WTC11 (cell line): ENCODE measurements at regions not wholly inside any gene's neighbourhood (a gene's known extent, or its start where the extent isn't known, plus 50 kb on each side); places are given as distances from the start of the nearest gene placed in this dataset.
A peak's percentile ranks its signal among the peaks of the same experiment; 100 is the strongest.

Experiments
- ATAC-seq: fragments of 200-7000 bp; cut with Tn5 transposase; 2 replicates; pipeline ENCODE4 v1.10.0; 2021; ENCODE audit warnings: mild to moderate bottlenecking, moderate library complexity
- CTCF ChIA-PET: fragments of 300-600 bp; sonication (Branson Sonifier 250); formaldehyde crosslinking; loops from one replicate; lab custom pipeline; 2021; ENCODE audit warnings: antibody characterized with exemption; lab: Charles Lee
- POLR2A ChIA-PET: fragments of 350-600 bp; sonication (Branson Sonifier 250); formaldehyde crosslinking; loops from one replicate; lab custom pipeline; 2021; ENCODE audit warnings: antibody characterized with exemption; lab: Charles Lee
- DNase-seq: peaks from one replicate; pipeline ENCODE4 v3.0.0; 2021; ENCODE audit warnings: low spot score
- H3K27ac Mint-ChIP-seq: 2 replicates; pipeline ENCODE4 v1.8.0; 2021; ENCODE audit warnings: mixed read lengths
- H3K27me3 Mint-ChIP-seq: 2 replicates; pipeline ENCODE4 v1.8.0; 2021; ENCODE audit warnings: low read depth, mild to moderate bottlenecking, moderate library complexity, mixed read lengths
- H3K36me3 Mint-ChIP-seq: 2 replicates; pipeline ENCODE4 v1.8.0; 2021; ENCODE audit warnings: mixed read lengths
- H3K4me1 Mint-ChIP-seq: 2 replicates; pipeline ENCODE4 v1.8.0; 2022; ENCODE audit warnings: mixed read lengths
- H3K4me3 Mint-ChIP-seq: 2 replicates; pipeline ENCODE4 v1.8.0; 2021; ENCODE audit warnings: mild to moderate bottlenecking, moderate library complexity, mixed read lengths
- H3K9me3 Mint-ChIP-seq: 2 replicates; pipeline ENCODE4 v1.8.0; 2021; ENCODE audit warnings: mixed read lengths
- FOXJ3 ChIP-seq: sonication (generic); formaldehyde crosslinking; IDR thresholded peaks from 2 replicates; pipeline ENCODE4 v1.9.0; 2021; ENCODE audit warnings: missing genetic modification reagents, mild to moderate bottlenecking, borderline replicate concordance
- GABPB1 ChIP-seq: sonication (generic); formaldehyde crosslinking; IDR thresholded peaks from 2 replicates; pipeline ENCODE4 v1.8.1; 2023; ENCODE audit warnings: mild to moderate bottlenecking, missing genetic modification reagents
- JAZF1 ChIP-seq: fragments of 250-450 bp; sonication (Bioruptor Pico); IDR thresholded peaks from 2 replicates; pipeline ENCODE4 v1.9.0; 2021; ENCODE audit warnings: moderate library complexity, mild to moderate bottlenecking, inconsistent platforms
- MXD4 ChIP-seq: fragments of 250-450 bp; sonication (Bioruptor Pico); IDR thresholded peaks from 2 replicates; pipeline ENCODE4 v1.8.0; 2021; ENCODE audit warnings: mild to moderate bottlenecking, moderate library complexity, borderline replicate concordance
- NR1H2 ChIP-seq: sonication (generic); formaldehyde crosslinking; IDR thresholded peaks from 2 replicates; pipeline ENCODE4 v1.9.0; 2021; ENCODE audit warnings: mild to moderate bottlenecking, moderate library complexity, missing genetic modification reagents
- NR3C1 ChIP-seq: sonication (generic); formaldehyde crosslinking; conservative IDR thresholded peaks from 2 replicates; pipeline ENCODE4 v1.8.1; 2023; ENCODE audit warnings: low read depth, mild to moderate bottlenecking, missing genetic modification reagents
- OVOL2 ChIP-seq: fragments of 250-450 bp; sonication (Bioruptor Pico); IDR thresholded peaks from 2 replicates; pipeline ENCODE4 v1.9.0; 2021; ENCODE audit warnings: mild to moderate bottlenecking, borderline replicate concordance
- PREB ChIP-seq: sonication (generic); formaldehyde crosslinking; IDR thresholded peaks from 2 replicates; pipeline ENCODE4 v1.8.1; 2022; ENCODE audit warnings: mild to moderate bottlenecking, missing genetic modification reagents, moderate library complexity, borderline replicate concordance
- PRRX2 ChIP-seq: fragments of 250-450 bp; sonication (Bioruptor Pico); IDR thresholded peaks from 2 replicates; pipeline ENCODE4 v1.8.0; 2021; ENCODE audit warnings: mild to moderate bottlenecking
- RELA ChIP-seq: sonication (generic); formaldehyde crosslinking; IDR thresholded peaks from 2 replicates; pipeline ENCODE4 v1.8.1; 2022; ENCODE audit warnings: missing genetic modification reagents, mild to moderate bottlenecking, borderline replicate concordance
- STAT6 ChIP-seq: sonication (generic); formaldehyde crosslinking; conservative IDR thresholded peaks from 2 replicates; pipeline ENCODE4 v1.8.1; 2023; ENCODE audit warnings: mild to moderate bottlenecking, low read depth, missing genetic modification reagents, moderate library complexity
- TEAD4 ChIP-seq: sonication (generic); formaldehyde crosslinking; IDR thresholded peaks from 2 replicates; pipeline ENCODE4 v1.8.0; 2022; ENCODE audit warnings: mild to moderate bottlenecking, missing genetic modification reagents
- ZBTB21 ChIP-seq: sonication (generic); formaldehyde crosslinking; IDR thresholded peaks from 2 replicates; pipeline ENCODE4 v1.8.1; 2023; ENCODE audit warnings: mild to moderate bottlenecking, missing genetic modification reagents, borderline replicate concordance
- ZBTB43 ChIP-seq: sonication (generic); formaldehyde crosslinking; IDR thresholded peaks from 2 replicates; pipeline ENCODE4 v1.8.1; 2023; ENCODE audit warnings: mild to moderate bottlenecking, missing genetic modification reagents
- ZNF281 ChIP-seq: sonication (generic); formaldehyde crosslinking; IDR thresholded peaks from 2 replicates; pipeline ENCODE4 v1.8.0; 2023; ENCODE audit warnings: mild to moderate bottlenecking, missing genetic modification reagents

GRCh38 chr6:167557675-167558074 lies 232.8 kb downstream of the TTLL2 start (continued):
- TF ChIP-seq NR3C1 (CRISPR knock-in tag), result no peak

GRCh38 chr6:167558246-167559177 lies 233.6 kb downstream of the TTLL2 start:
- POLR2A ChIA-PET, result no interaction called here
- Mint-ChIP-seq H3K9me3 (peaks cover 26% of the 10 kb centered on the region), H3K4me3 (no peak overlapping the region), H3K4me1 (peaks cover 9% of the 10 kb centered on the region), H3K27ac (no peak overlapping the region), H3K36me3 (peaks cover 8% of the 10 kb centered on the region), H3K27me3 (0 out of 2 replicates have a peak, but pooled peaks cover under 1% of the 10 kb centered on the region)
- CTCF ChIA-PET, result no interaction called here
- TF ChIP-seq ZBTB21 (CRISPR knock-in tag) (no peak), GABPB1 (CRISPR knock-in tag) (peak; percentile 88)
- ATAC-seq (no peak), DNase-seq (no peak)

GRCh38 chr6:167559675-167560479 lies 235.0 kb downstream of the TTLL2 start:
- no peak overlapping the region for H3K27ac Mint-ChIP-seq
- ATAC-seq, result no peak
- peaks cover 9% of the 10 kb centered on the region for H3K4me1 Mint-ChIP-seq
- POLR2A ChIA-PET, result no interaction called here
- CTCF ChIA-PET, result no interaction called here
- peaks cover 29% of the 10 kb centered on the region for H3K9me3 Mint-ChIP-seq
- no peak for DNase-seq
- H3K36me3 Mint-ChIP-seq, result peaks cover 8% of the 10 kb centered on the region
- TF ChIP-seq RELA (CRISPR knock-in tag) (no peak), GABPB1 (CRISPR knock-in tag) (peak; percentile 100)
- 0 out of 2 replicates have a peak, but pooled peaks cover 3% of the 10 kb centered on the region for H3K27me3 Mint-ChIP-seq
- H3K4me3 Mint-ChIP-seq, result no peak overlapping the region

- no peak overlapping the region for H3K4me3 Mint-ChIP-seq
- CTCF ChIA-PET, result no interaction called here
These were observed 236.0 kb downstream of the TTLL2 start for GRCh38 chr6:167560673-167561569.

More at GRCh38 chr6:167560673-167561569, 236.0 kb downstream of the TTLL2 start:
- Mint-ChIP-seq H3K27me3 (0 out of 2 replicates have a peak, but pooled peaks cover 3% of the 10 kb centered on the region), H3K27ac (no peak overlapping the region), H3K4me1 (peaks cover 9% of the 10 kb centered on the region)
- ATAC-seq, result no peak
- POLR2A ChIA-PET, result no interaction called here
- DNase-seq, result no peak
- TF ChIP-seq ZNF281 (CRISPR knock-in tag) (no peak), STAT6 (CRISPR knock-in tag) (no peak), FOXJ3 (CRISPR knock-in tag) (no peak), PRRX2 (CRISPR knock-in tag) (no peak), PREB (CRISPR knock-in tag) (no peak), NR1H2 (no peak), ZBTB43 (no peak), MXD4 (no peak), TEAD4 (CRISPR knock-in tag) (no peak), OVOL2 (CRISPR knock-in tag) (no peak), JAZF1 (CRISPR knock-in tag) (no peak)
- TF ChIP-seq, all 79 proteins: peak for 0
- peaks cover 6% of the 10 kb centered on the region for H3K36me3 Mint-ChIP-seq
- H3K9me3 Mint-ChIP-seq, result peaks cover 22% of the 10 kb centered on the region
